ENCODE measurements at regions not wholly inside any gene's neighbourhood (a gene's known extent, or its start where the extent isn't known, plus 50 kb on each side); places are given as distances from the start of the nearest gene placed in this dataset.

DNA sequence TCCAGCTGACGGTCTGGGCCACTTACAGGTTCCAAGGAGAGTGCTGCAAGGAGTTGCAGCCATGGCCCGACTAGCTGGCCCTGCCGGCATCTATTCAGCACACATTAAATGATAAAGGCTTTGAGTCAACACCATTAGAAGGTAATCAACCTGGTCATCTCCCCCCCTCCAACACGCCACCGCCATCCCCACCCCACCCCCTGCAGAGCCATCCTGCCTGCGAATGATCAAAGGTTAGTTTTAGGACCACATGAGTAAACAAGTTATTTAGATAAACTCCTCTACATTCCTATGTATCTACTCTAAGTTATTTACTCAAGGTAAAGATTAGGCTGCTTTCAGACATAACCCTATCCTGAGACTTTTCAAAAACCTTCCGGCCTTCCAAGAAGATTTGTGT is 349.3 kb upstream of the SLC39A10 start:
- no peak for ATAC-seq
- Histone ChIP-seq H3K4me3 (no peak overlapping the region), H3K36me3 (no peaks in the 10 kb centered on the region), H3K9me3 (no peaks in the 10 kb centered on the region), H3K27ac (no peak overlapping the region), H3K27me3 (no peaks in the 10 kb centered on the region), H3K4me1 (no peaks in the 10 kb centered on the region)
- intact Hi-C loops (cut with DNase I; ENCODE audit: low total_unique reads): no loop called here
- TF ChIP-seq, protein P1, sequence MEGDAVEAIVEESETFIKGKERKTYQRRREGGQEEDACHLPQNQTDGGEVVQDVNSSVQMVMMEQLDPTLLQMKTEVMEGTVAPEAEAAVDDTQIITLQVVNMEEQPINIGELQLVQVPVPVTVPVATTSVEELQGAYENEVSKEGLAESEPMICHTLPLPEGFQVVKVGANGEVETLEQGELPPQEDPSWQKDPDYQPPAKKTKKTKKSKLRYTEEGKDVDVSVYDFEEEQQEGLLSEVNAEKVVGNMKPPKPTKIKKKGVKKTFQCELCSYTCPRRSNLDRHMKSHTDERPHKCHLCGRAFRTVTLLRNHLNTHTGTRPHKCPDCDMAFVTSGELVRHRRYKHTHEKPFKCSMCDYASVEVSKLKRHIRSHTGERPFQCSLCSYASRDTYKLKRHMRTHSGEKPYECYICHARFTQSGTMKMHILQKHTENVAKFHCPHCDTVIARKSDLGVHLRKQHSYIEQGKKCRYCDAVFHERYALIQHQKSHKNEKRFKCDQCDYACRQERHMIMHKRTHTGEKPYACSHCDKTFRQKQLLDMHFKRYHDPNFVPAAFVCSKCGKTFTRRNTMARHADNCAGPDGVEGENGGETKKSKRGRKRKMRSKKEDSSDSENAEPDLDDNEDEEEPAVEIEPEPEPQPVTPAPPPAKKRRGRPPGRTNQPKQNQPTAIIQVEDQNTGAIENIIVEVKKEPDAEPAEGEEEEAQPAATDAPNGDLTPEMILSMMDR (IDR thresholded peaks at IDR 0.05 in 4 of 5, conservative IDR thresholded peaks at IDR 0.05 in 1 of 5): no peak
- no peak for TF ChIP-seq POLR2A (IDR thresholded peaks at IDR 0.05)
- DNase-seq: no peak
- in situ Hi-C loops (cut with MboI; ENCODE audit: low sequenced_read_pairs in 4 of 4): no loop called here

DNA sequence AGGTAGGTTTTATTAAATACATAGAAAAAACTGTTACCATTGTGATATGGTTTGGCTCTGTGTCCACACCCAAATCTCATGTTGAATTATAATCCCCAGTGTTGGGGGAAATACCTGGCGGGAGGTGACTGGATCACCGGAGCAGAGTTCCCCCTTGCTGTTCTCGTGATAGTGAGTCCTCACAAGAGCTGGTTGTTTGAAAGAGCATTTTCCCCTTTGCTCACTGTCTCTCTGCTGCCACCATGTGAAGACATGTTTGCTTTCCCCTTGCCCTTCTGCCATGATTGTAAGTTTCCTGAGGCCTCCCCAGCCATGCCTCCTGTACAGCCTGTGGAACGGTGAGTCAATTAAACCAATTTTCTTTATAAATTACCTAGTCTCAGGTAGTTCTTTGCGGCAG is 352.7 kb upstream of the SLC39A10 start:
- TF ChIP-seq, protein P1 (IDR thresholded peaks at IDR 0.05 in 4 of 5, conservative IDR thresholded peaks at IDR 0.05 in 1 of 5): no peak
- no peak for TF ChIP-seq POLR2A (IDR thresholded peaks at IDR 0.05)
- H3K4me3 ChIP-seq: no peak overlapping the region
- no peaks in the 10 kb centered on the region for H3K36me3 ChIP-seq
- H3K9me3 ChIP-seq: no peaks in the 10 kb centered on the region
- no peak for ATAC-seq
- no peaks in the 10 kb centered on the region for H3K4me1 ChIP-seq
- H3K27me3 ChIP-seq: no peaks in the 10 kb centered on the region
- in situ Hi-C loops (cut with MboI; ENCODE audit: low sequenced_read_pairs in 4 of 4) (no loop called here), intact Hi-C loops (cut with DNase I; ENCODE audit: low total_unique reads) (no loop called here)
- DNase-seq: no peak
- no peak overlapping the region for H3K27ac ChIP-seq

DNA sequence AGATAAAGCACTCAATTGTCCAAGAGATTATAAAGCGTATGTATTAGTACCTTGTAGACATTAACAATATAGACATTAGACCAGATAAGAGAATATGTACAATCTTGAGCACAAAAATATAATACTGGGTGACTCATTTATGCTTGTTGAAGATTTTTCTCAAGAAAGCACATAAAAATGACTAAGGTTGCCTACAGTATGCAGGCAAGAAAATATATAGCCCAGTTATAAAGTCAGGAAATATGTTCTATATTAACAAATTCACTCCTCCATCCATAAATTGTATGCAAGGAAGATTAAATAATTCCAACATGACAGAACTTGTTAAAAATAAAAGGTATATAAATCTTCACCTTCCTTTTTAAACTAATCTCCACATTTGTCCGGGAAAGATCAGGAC is 356.4 kb upstream of the SLC39A10 start:
- in situ Hi-C loops (cut with MboI; ENCODE audit: low sequenced_read_pairs in 4 of 4): no loop called here
- intact Hi-C loops (cut with DNase I; ENCODE audit: low total_unique reads): no loop called here
- no peak overlapping the region for H3K27ac ChIP-seq
- no peak overlapping the region for H3K4me3 ChIP-seq
- TF ChIP-seq, protein P1 (IDR thresholded peaks at IDR 0.05 in 4 of 5, conservative IDR thresholded peaks at IDR 0.05 in 1 of 5): no peak
- no peak for TF ChIP-seq POLR2A (IDR thresholded peaks at IDR 0.05)
- ATAC-seq (no peak), DNase-seq (no peak)
- H3K4me1 ChIP-seq: no peaks in the 10 kb centered on the region
- no peaks in the 10 kb centered on the region for H3K9me3 ChIP-seq
- H3K27me3 ChIP-seq: no peaks in the 10 kb centered on the region
- no peaks in the 10 kb centered on the region for H3K36me3 ChIP-seq

DNA sequence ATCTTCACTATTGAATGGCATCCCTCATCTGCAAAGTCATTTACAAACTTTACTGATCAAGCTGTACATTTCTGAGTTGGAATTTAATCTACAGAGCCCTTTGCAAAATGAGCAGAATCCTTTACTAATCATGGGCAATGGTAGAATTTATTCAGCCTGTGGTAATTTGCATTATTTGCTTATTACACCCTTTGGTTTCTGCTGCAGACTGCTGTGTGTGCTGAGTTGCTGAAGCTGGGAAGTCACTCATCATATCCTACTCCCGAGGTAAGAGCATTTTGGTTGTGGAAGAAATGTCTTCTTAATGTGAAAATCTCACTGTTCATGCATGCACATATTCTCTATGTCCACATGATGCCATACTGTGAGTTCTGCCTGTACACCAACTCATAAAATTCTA is 357.4 kb upstream of the SLC39A10 start:
- Histone ChIP-seq H3K27me3 (no peaks in the 10 kb centered on the region), H3K36me3 (no peaks in the 10 kb centered on the region), H3K9me3 (no peaks in the 10 kb centered on the region), H3K4me3 (no peak overlapping the region), H3K27ac (no peak overlapping the region), H3K4me1 (no peaks in the 10 kb centered on the region)
- intact Hi-C loops (cut with DNase I; ENCODE audit: low total_unique reads) (no loop called here), in situ Hi-C loops (cut with MboI; ENCODE audit: low sequenced_read_pairs in 4 of 4) (no loop called here)
- DNase-seq (no peak), ATAC-seq (no peak)
- TF ChIP-seq, protein P1 (IDR thresholded peaks at IDR 0.05 in 4 of 5, conservative IDR thresholded peaks at IDR 0.05 in 1 of 5): no peak
- TF ChIP-seq POLR2A (IDR thresholded peaks at IDR 0.05): no peak

DNA sequence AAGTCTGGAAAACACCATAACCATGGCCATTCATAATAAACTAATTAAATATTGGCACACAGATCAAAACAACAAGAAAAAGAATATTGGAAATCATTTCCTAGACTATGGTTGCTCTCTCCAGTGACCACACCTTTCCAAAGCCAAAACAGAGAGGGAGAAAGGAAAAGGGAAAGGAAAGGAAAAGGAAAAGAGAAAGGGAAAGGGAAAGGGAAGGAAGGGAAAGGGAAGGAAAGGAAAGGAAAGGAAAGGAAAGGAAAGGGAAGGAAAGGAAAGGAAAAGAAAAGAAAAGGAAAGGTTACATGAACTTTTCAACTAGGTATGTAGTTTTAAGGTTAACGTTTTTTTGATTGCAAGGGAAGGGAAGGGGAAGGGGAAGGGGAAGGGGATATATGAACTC is 360.5 kb upstream of the SLC39A10 start:
- Histone ChIP-seq H3K4me1 (no peaks in the 10 kb centered on the region), H3K36me3 (no peaks in the 10 kb centered on the region), H3K27ac (no peak overlapping the region), H3K4me3 (no peak overlapping the region), H3K27me3 (no peaks in the 10 kb centered on the region), H3K9me3 (no peaks in the 10 kb centered on the region)
- TF ChIP-seq, protein P1 (IDR thresholded peaks at IDR 0.05 in 4 of 5, conservative IDR thresholded peaks at IDR 0.05 in 1 of 5): no peak
- TF ChIP-seq POLR2A (IDR thresholded peaks at IDR 0.05): no peak
- DNase-seq: no peak
- in situ Hi-C loops (cut with MboI; ENCODE audit: low sequenced_read_pairs in 4 of 4): no loop called here
- no peak for ATAC-seq
- intact Hi-C loops (cut with DNase I; ENCODE audit: low total_unique reads): no loop called here
